H9 (cell line): ENCODE measurements at regions not wholly inside any gene's neighbourhood (a gene's known extent, or its start where the extent isn't known, plus 50 kb on each side); places are given as distances from the start of the nearest gene placed in this dataset.

ENCODE experiments used
- DNase-seq: peaks from one replicate; pipeline ENCODE4 v3.0.0-alpha.2; 2017
- H2AFZ ChIP-seq: one replicate; pipeline ENCODE4 v1.6.1; 2013; ENCODE audit warnings: mild to moderate bottlenecking, low read length, control low read depth, moderate library complexity
- H2AK5ac ChIP-seq: 2 replicates; pipeline ENCODE4 v1.6.1; 2013; ENCODE audit warnings: low read length, control low read depth, mixed read lengths; ENCODE audit not compliant: insufficient read length
- H2BK120ac ChIP-seq: one replicate; pipeline ENCODE4 v1.6.1; 2013; ENCODE audit warnings: low read depth, mild to moderate bottlenecking, low read length, control low read depth, inconsistent platforms; ENCODE audit not compliant: poor library complexity, severe bottlenecking
- H2BK12ac ChIP-seq: 2 replicates; pipeline ENCODE4 v1.6.1; 2013; ENCODE audit warnings: low read length, control low read depth, mixed read lengths, low read depth; ENCODE audit not compliant: insufficient read length
- H2BK15ac ChIP-seq: 2 replicates; pipeline ENCODE4 v1.6.1; 2013; ENCODE audit warnings: low read depth, low read length, control low read depth
- H2BK20ac ChIP-seq: one replicate; pipeline ENCODE4 v1.6.1; 2013; ENCODE audit warnings: low read depth, mild to moderate bottlenecking, low read length, control low read depth, inconsistent platforms; ENCODE audit not compliant: poor library complexity, severe bottlenecking
- H2BK5ac ChIP-seq: 2 replicates; pipeline ENCODE4 v1.6.1; 2013; ENCODE audit warnings: low read length, control low read depth, mixed read lengths; ENCODE audit not compliant: insufficient read length
- H3K14ac ChIP-seq: 2 replicates; pipeline ENCODE4 v1.6.1; 2013; ENCODE audit warnings: low read length, control low read depth; ENCODE audit not compliant: insufficient read depth
- H3K18ac ChIP-seq: 2 replicates; pipeline ENCODE4 v1.6.1; 2013; ENCODE audit warnings: low read depth, mild to moderate bottlenecking, mixed read lengths, low read length, control low read depth; ENCODE audit not compliant: insufficient read length
- H3K23ac ChIP-seq: 2 replicates; pipeline ENCODE4 v1.6.1; 2013; ENCODE audit warnings: low read length, control low read depth, mixed read lengths, low read depth; ENCODE audit not compliant: insufficient read length
- H3K23me2 ChIP-seq: 2 replicates; pipeline ENCODE4 v1.6.1; 2013; ENCODE audit warnings: low read depth, mild to moderate bottlenecking, mixed read lengths, low read length, control low read depth; ENCODE audit not compliant: insufficient read length, poor library complexity, severe bottlenecking
- H3K27ac ChIP-seq: 2 replicates; pipeline ENCODE4 v1.5.1; 2013; ENCODE audit warnings: low read length, control low read depth, mixed read lengths, low read depth; ENCODE audit not compliant: insufficient read length
- H3K27me3 ChIP-seq: 2 replicates; pipeline ENCODE4 v1.6.1; 2013; ENCODE audit warnings: low read length, control low read depth, inconsistent platforms; ENCODE audit not compliant: insufficient read depth
- H3K4ac ChIP-seq: 2 replicates; pipeline ENCODE4 v1.6.1; 2013; ENCODE audit warnings: low read depth, mild to moderate bottlenecking, control low read depth, inconsistent platforms, low read length, moderate library complexity
- H3K4me1 ChIP-seq: 2 replicates; pipeline ENCODE4 v1.6.1; 2013; ENCODE audit warnings: low read length, control low read depth, inconsistent platforms; ENCODE audit not compliant: insufficient read depth
- H3K4me2 ChIP-seq: 2 replicates; pipeline ENCODE4 v1.6.1; 2013; ENCODE audit warnings: low read length, control low read depth, mixed read lengths; ENCODE audit not compliant: insufficient read length, insufficient read depth
- H3K56ac ChIP-seq: 2 replicates; pipeline ENCODE4 v1.6.1; 2013; ENCODE audit warnings: low read depth, mild to moderate bottlenecking, mixed read lengths, low read length, control low read depth; ENCODE audit not compliant: insufficient read length
- H3K79me1 ChIP-seq: 2 replicates; pipeline ENCODE4 v1.6.1; 2013; ENCODE audit warnings: low read depth, mild to moderate bottlenecking, moderate library complexity, low read length, control low read depth, inconsistent platforms; ENCODE audit not compliant: insufficient read depth, poor library complexity, severe bottlenecking
- H3K79me2 ChIP-seq: 2 replicates; pipeline ENCODE4 v1.6.1; 2013; ENCODE audit warnings: low read length, control low read depth, inconsistent platforms; ENCODE audit not compliant: insufficient read depth
- H3K9ac ChIP-seq: 2 replicates; pipeline ENCODE4 v1.6.1; 2013; ENCODE audit warnings: low read length, control low read depth, mixed read lengths; ENCODE audit not compliant: insufficient read length; ENCODE audit errors: extremely low read depth
- H3K9me3 ChIP-seq: one replicate; pipeline ENCODE4 v1.6.1; 2013; ENCODE audit warnings: low read depth, low read length, inconsistent platforms; ENCODE audit not compliant: control insufficient read depth
- H3T11ph ChIP-seq: one replicate; pipeline ENCODE4 v1.6.1; 2013; ENCODE audit warnings: mild to moderate bottlenecking, low read length, control low read depth, inconsistent platforms
- H4K20me1 ChIP-seq: one replicate; pipeline ENCODE4 v1.6.1; 2013; ENCODE audit not compliant: control insufficient read depth, insufficient read length, insufficient read depth
- H4K5ac ChIP-seq: 2 replicates; pipeline ENCODE4 v1.6.1; 2013; ENCODE audit warnings: low read depth, mild to moderate bottlenecking, mixed read lengths, low read length, control low read depth; ENCODE audit not compliant: insufficient read length
- H4K8ac ChIP-seq: replicated peaks from 2 replicates; pipeline ENCODE4 v1.6.1; 2013; ENCODE audit warnings: low read length, control low read depth, mixed read lengths, low read depth; ENCODE audit not compliant: insufficient read length
- H4K91ac ChIP-seq: 2 replicates; pipeline ENCODE4 v1.6.1; 2013; ENCODE audit warnings: low read depth, mild to moderate bottlenecking, moderate library complexity, mixed read lengths, low read length, control low read depth; ENCODE audit not compliant: insufficient read length
- H3K27ac Mint-ChIP-seq, 3 experiments: 2 replicates in 2 of 3; 3 replicates in 1 of 3; pipeline ENCODE4 v1.8.0; 2020 to 2021; ENCODE audit warnings: mixed read lengths in 3 of 3, mild to moderate bottlenecking in 1 of 3, moderate library complexity in 1 of 3
- H3K27me3 Mint-ChIP-seq: 2 replicates; pipeline ENCODE4 v1.8.0; 2021; ENCODE audit warnings: low read depth, mild to moderate bottlenecking, moderate library complexity, mixed read lengths
- H3K36me3 Mint-ChIP-seq, 3 experiments: 2 replicates in 2 of 3; 3 replicates in 1 of 3; pipeline ENCODE4 v1.8.0; 2020 to 2021; ENCODE audit warnings: low read depth in 3 of 3, mixed read lengths in 3 of 3; ENCODE audit not compliant: insufficient read depth in 1 of 3
- H3K4me1 Mint-ChIP-seq, 2 experiments: 2 replicates each; pipeline ENCODE4 v1.8.0; 2020; ENCODE audit warnings: mixed read lengths in 2 of 2
- H3K4me3 Mint-ChIP-seq, 2 experiments: 2 replicates in 1 of 2; 3 replicates in 1 of 2; pipeline ENCODE4 v1.8.0; 2020 to 2021; ENCODE audit warnings: mild to moderate bottlenecking in 2 of 2, mixed read lengths in 2 of 2, moderate library complexity in 1 of 2
- H3K9me3 Mint-ChIP-seq, 2 experiments: 2 replicates in 1 of 2; 3 replicates in 1 of 2; pipeline ENCODE4 v1.8.0; 2020; ENCODE audit warnings: mild to moderate bottlenecking in 2 of 2, mixed read lengths in 2 of 2, moderate library complexity in 1 of 2
- WGBS: extraction: QIAGEN DNeasy Blood & Tissue Kit; methylation state at CpG from one replicate; pipeline ENCODE4 v1.1.7; 2013; ENCODE audit warnings: missing lambda C conversion rate, low lambda C conversion rate, mixed read lengths; ENCODE audit not compliant: insufficient read length; ENCODE audit errors: extremely low coverage; 5-methylcytosine and 5-hydroxymethylcytosine counted together
- TF ChIP-seq, protein P1 (sequence below): fragments of 200-600 bp; sonication (generic); conservative IDR thresholded peaks from 3 replicates; pipeline ENCODE4 v1.8.0; 2021; ENCODE audit warnings: antibody characterized with exemption, mild to moderate bottlenecking

- Histone ChIP-seq H2BK120ac (no peak overlapping the region), H3K4ac (no peak overlapping the region), H2BK15ac (no peak overlapping the region), H2AFZ (no peak overlapping the region), H3K4me2 (no peak overlapping the region), H3K27me3 (no peaks in the 10 kb centered on the region), H3K9me3 (no peaks in the 10 kb centered on the region), H3K23ac (no peak overlapping the region), H4K8ac (no peak overlapping the region), H3K56ac (no peak overlapping the region), H2BK5ac (no peak overlapping the region), H3K79me1 (no peaks in the 10 kb centered on the region), H4K20me1 (no peaks in the 10 kb centered on the region), H4K5ac (no peak overlapping the region), H2BK12ac (no peak overlapping the region), H3K23me2 (no peaks in the 10 kb centered on the region), H3K4me1 (no peaks in the 10 kb centered on the region), H2AK5ac (no peak overlapping the region), H3K27ac (no peak overlapping the region), H2BK20ac (no peak overlapping the region), H3K79me2 (no peaks in the 10 kb centered on the region), H3K18ac (no peak overlapping the region), H3T11ph (no peak overlapping the region), H3K14ac (no peak overlapping the region), H3K9ac (no peak overlapping the region), H4K91ac (no peak overlapping the region)
- TF ChIP-seq, protein P1, sequence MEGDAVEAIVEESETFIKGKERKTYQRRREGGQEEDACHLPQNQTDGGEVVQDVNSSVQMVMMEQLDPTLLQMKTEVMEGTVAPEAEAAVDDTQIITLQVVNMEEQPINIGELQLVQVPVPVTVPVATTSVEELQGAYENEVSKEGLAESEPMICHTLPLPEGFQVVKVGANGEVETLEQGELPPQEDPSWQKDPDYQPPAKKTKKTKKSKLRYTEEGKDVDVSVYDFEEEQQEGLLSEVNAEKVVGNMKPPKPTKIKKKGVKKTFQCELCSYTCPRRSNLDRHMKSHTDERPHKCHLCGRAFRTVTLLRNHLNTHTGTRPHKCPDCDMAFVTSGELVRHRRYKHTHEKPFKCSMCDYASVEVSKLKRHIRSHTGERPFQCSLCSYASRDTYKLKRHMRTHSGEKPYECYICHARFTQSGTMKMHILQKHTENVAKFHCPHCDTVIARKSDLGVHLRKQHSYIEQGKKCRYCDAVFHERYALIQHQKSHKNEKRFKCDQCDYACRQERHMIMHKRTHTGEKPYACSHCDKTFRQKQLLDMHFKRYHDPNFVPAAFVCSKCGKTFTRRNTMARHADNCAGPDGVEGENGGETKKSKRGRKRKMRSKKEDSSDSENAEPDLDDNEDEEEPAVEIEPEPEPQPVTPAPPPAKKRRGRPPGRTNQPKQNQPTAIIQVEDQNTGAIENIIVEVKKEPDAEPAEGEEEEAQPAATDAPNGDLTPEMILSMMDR = no peak
- Mint-ChIP-seq H3K4me3 (no peak overlapping the region), H3K4me1 (peaks cover 3 to 9% of the 10 kb centered on the region in 2 experiments; a peak in 3 of 4 replicates), H3K27me3 (no peaks in the 10 kb centered on the region), H3K27ac (no peak overlapping the region), H3K36me3 (no peaks in the 10 kb centered on the region), H3K9me3 (no peaks in the 10 kb centered on the region)
- DNase-seq = no peak
- no CpG with 5 or more reads among the region's 7 CpGs for WGBS
These were observed 232.6 kb upstream of the EGLN3 start for GRCh38 chr14:34183478-34183877.
